OCI-LY3 (cell line): ENCODE measurements at regions not wholly inside any gene's neighbourhood (a gene's known extent, or its start where the extent isn't known, plus 50 kb on each side); places are given as distances from the start of the nearest gene placed in this dataset.

ENCODE experiments used
- H2AFZ ChIP-seq: fragments of 200-600, 300-600 bp; shearing (Covaris generic); 2 replicates; pipeline ENCODE4 v1.6.0; 2014; ENCODE audit warnings: antibody characterized with exemption, low read depth, low read length
- H3K27ac ChIP-seq: fragments of 200-600, 300-600 bp; sonication (generic); 2 replicates; pipeline ENCODE4 v1.5.1; 2014; ENCODE audit warnings: mild to moderate bottlenecking, low read length, moderate library complexity, mixed read lengths
- H3K27me3 ChIP-seq: fragments of 200-600, 300-600 bp; sonication (generic); 2 replicates; pipeline ENCODE4 v1.6.1; 2014; ENCODE audit warnings: low read depth, low read length, mixed read lengths
- H3K36me3 ChIP-seq: fragments of 200-600, 300-600 bp; sonication (generic); replicated peaks from 2 replicates; pipeline ENCODE3; 2014; ENCODE audit warnings: low read depth, low read length, mixed read lengths
- H3K4me1 ChIP-seq: fragments of 300-600, 200-600 bp; sonication (generic); 2 replicates; pipeline ENCODE4 v1.6.1; 2014; ENCODE audit warnings: low read length, mixed read lengths
- H3K4me2 ChIP-seq: fragments of 200-600, 300-600 bp; sonication (generic); 2 replicates; pipeline ENCODE4 v1.6.1; 2014; ENCODE audit warnings: low read length, mixed read lengths
- H3K4me3 ChIP-seq: fragments of 300-600, 200-600 bp; sonication (generic); 2 replicates; pipeline ENCODE4 v1.5.1; 2014; ENCODE audit warnings: antibody characterized with exemption, mild to moderate bottlenecking, low read length, moderate library complexity
- H3K79me2 ChIP-seq: fragments of 300-600, 200-600 bp; shearing (Covaris generic); 2 replicates; pipeline ENCODE4 v1.6.1; 2014; ENCODE audit warnings: mild to moderate bottlenecking, low read length, mixed read lengths
- H3K9ac ChIP-seq: fragments of 300-600, 200-600 bp; shearing (Covaris generic); 2 replicates; pipeline ENCODE4 v1.6.0; 2014; ENCODE audit warnings: mild to moderate bottlenecking, low read length, moderate library complexity
- H3K9me3 ChIP-seq: fragments of 200-600, 300-600 bp; shearing (Covaris generic); 2 replicates; pipeline ENCODE4 v1.6.1; 2014; ENCODE audit warnings: low read length, mixed read lengths; ENCODE audit not compliant: insufficient read depth
- H4K20me1 ChIP-seq: fragments of 200-600, 300-600 bp; sonication (generic); 2 replicates; pipeline ENCODE4 v1.6.1; 2016; ENCODE audit warnings: low read length, mixed read lengths; ENCODE audit not compliant: insufficient read depth
- EZH2phosphoT487 ChIP-seq: fragments of 200-600 bp; shearing (Covaris generic); IDR thresholded peaks from 2 replicates; pipeline ENCODE4 v1.6.1; 2018; ENCODE audit warnings: antibody characterized with exemption, mixed run types, low read depth
- TF ChIP-seq, protein P1 (sequence below): fragments of 200-600, 300-600 bp; sonication (generic); IDR thresholded peaks from 2 replicates; pipeline ENCODE4 v1.5.1; 2014; ENCODE audit warnings: antibody characterized with exemption, low read length, low read depth

DNA sequence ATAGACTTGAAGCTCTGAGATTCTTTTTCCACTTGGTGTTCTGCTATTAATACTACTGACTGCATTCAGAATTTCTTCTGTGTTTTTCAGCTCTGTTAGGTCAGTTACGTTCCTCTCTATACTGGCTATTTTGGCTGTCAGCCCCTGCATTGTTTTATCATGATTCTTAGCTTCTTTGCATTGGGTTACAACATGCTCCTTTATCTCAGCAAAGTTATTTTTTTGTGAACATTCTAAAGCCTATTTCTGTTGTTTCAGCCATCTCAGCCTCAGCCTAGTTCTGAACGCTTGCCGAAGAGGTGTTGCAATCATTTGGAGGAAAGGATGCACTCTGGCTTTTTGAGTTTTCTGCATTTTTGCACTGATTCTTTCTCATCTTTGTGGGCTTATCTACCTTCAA, 201.5 kb upstream of the GNAI1 start:
- no peaks in the 10 kb centered on the region for H3K27me3 ChIP-seq
- no peaks in the 10 kb centered on the region for H3K9me3 ChIP-seq
- no peaks in the 10 kb centered on the region for H4K20me1 ChIP-seq
- H3K9ac ChIP-seq = no peak overlapping the region
- H3K79me2 ChIP-seq = no peaks in the 10 kb centered on the region
- H3K27ac ChIP-seq = no peak overlapping the region
- H3K4me3 ChIP-seq = no peak overlapping the region
- H3K36me3 ChIP-seq = no peaks in the 10 kb centered on the region
- H3K4me2 ChIP-seq = no peak overlapping the region
- H2AFZ ChIP-seq = no peak overlapping the region
- TF ChIP-seq, protein P1, sequence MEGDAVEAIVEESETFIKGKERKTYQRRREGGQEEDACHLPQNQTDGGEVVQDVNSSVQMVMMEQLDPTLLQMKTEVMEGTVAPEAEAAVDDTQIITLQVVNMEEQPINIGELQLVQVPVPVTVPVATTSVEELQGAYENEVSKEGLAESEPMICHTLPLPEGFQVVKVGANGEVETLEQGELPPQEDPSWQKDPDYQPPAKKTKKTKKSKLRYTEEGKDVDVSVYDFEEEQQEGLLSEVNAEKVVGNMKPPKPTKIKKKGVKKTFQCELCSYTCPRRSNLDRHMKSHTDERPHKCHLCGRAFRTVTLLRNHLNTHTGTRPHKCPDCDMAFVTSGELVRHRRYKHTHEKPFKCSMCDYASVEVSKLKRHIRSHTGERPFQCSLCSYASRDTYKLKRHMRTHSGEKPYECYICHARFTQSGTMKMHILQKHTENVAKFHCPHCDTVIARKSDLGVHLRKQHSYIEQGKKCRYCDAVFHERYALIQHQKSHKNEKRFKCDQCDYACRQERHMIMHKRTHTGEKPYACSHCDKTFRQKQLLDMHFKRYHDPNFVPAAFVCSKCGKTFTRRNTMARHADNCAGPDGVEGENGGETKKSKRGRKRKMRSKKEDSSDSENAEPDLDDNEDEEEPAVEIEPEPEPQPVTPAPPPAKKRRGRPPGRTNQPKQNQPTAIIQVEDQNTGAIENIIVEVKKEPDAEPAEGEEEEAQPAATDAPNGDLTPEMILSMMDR = no peak
- TF ChIP-seq EZH2phosphoT487 = no peak
- no peaks in the 10 kb centered on the region for H3K4me1 ChIP-seq

DNA sequence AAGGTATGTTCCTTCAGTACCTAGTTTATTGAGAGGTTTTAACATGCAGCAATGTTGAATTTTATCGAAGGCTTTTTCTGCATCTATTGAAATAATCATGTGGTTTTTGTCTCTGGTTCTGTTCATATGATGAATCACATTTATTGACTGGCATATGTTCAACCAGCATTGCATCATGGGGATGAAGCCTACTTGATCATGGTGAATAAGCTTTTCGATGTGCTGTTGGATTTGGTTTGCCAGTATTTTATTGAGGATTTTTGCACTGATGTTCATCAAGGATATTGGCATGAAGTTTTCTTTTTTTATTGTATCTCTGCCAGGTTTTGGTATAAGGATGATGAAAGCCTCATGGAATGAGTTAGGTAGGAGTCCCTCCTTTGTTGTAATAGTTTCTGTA, 204.0 kb upstream of the GNAI1 start:
- H4K20me1 ChIP-seq = no peaks in the 10 kb centered on the region
- no peak for TF ChIP-seq EZH2phosphoT487
- TF ChIP-seq, protein P1 = no peak

DNA sequence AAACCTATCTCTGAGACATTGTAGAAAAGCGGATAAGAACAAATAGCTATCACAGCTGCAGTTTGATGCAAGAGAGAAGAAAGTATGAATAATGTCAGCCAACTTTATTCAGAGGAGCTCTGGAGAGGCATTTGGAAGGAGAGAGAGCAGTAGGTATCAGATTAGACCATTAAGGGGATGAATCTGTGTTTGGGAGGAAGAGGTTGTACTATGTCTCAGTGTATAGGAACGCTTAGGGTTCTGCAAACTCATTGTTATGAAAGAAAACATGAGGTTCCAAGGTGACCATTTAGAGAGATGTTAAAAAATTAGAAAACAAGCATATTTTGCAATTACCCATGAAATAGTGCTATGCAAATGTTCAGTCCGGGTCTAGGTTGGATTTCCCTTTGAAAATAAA, 207.5 kb upstream of the GNAI1 start:
- Histone ChIP-seq H3K9ac (no peak overlapping the region), H4K20me1 (no peaks in the 10 kb centered on the region), H3K4me2 (no peak overlapping the region), H2AFZ (no peak overlapping the region), H3K4me1 (no peaks in the 10 kb centered on the region), H3K79me2 (no peaks in the 10 kb centered on the region), H3K27me3 (no peaks in the 10 kb centered on the region), H3K4me3 (no peak overlapping the region), H3K36me3 (no peaks in the 10 kb centered on the region), H3K9me3 (no peaks in the 10 kb centered on the region), H3K27ac (no peak overlapping the region)
- TF ChIP-seq, protein P1 = no peak
- TF ChIP-seq EZH2phosphoT487 = no peak

More for the DNA sequence above, 204.0 kb upstream of the GNAI1 start:
- no peaks in the 10 kb centered on the region for H3K36me3 ChIP-seq
- no peaks in the 10 kb centered on the region for H3K9me3 ChIP-seq
- H3K9ac ChIP-seq = no peak overlapping the region
- H2AFZ ChIP-seq = no peak overlapping the region
- no peaks in the 10 kb centered on the region for H3K27me3 ChIP-seq
- H3K79me2 ChIP-seq = no peaks in the 10 kb centered on the region
- H3K4me3 ChIP-seq = no peak overlapping the region
- no peaks in the 10 kb centered on the region for H3K4me1 ChIP-seq
- no peak overlapping the region for H3K27ac ChIP-seq
- no peak overlapping the region for H3K4me2 ChIP-seq

DNA sequence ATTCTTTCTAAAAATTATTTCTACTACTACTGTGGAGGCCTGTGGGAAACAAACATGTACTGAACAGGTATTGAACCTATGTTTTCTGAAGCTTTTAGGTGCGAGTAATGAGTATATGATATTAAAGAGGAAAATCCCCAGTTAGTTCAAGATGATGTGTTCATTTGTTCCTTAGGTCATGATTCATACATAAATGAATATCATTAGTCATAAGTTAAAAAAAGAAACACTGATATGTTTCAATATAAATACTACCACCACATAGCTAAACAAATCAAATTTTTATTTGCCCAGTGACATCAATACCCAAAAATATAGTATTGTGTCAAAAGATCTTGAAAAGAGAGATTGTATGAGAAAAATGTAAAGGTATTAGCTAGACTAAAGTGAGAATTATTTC, 210.7 kb upstream of the GNAI1 start:
- TF ChIP-seq, protein P1 = no peak
- no peak for TF ChIP-seq EZH2phosphoT487
- H3K4me2 ChIP-seq = no peak overlapping the region
- H3K4me3 ChIP-seq = no peak overlapping the region

More for the DNA sequence above, 210.7 kb upstream of the GNAI1 start:
- H3K79me2 ChIP-seq = no peaks in the 10 kb centered on the region
- H4K20me1 ChIP-seq = no peaks in the 10 kb centered on the region
- no peaks in the 10 kb centered on the region for H3K9me3 ChIP-seq
- H3K36me3 ChIP-seq = no peaks in the 10 kb centered on the region
- H3K9ac ChIP-seq = no peak overlapping the region
- no peaks in the 10 kb centered on the region for H3K27me3 ChIP-seq
- no peak overlapping the region for H3K27ac ChIP-seq
- H3K4me1 ChIP-seq = no peaks in the 10 kb centered on the region
- no peak overlapping the region for H2AFZ ChIP-seq
